Fibroblast of pulmonary artery (primary cell): ENCODE measurements at regions not wholly inside any gene's neighbourhood (a gene's known extent, or its start where the extent isn't known, plus 50 kb on each side); places are given as distances from the start of the nearest gene placed in this dataset.

Experiments
- DNase-seq: peaks from one replicate; pipeline ENCODE4 v3.0.0-alpha.2; 2010; ENCODE audit warnings: low read depth
- H3K4me3 ChIP-seq: replicated peaks from 2 replicates; pipeline ENCODE4 v1.5.1; 2011; ENCODE audit warnings: low read depth, mild to moderate bottlenecking, control low read depth, low read length, moderate library complexity
- TF ChIP-seq, protein P1 (sequence below): IDR thresholded peaks from 2 replicates; pipeline ENCODE4 v1.5.1; 2011; ENCODE audit warnings: mild to moderate bottlenecking, control low read depth, low read length, inconsistent platforms; ENCODE audit errors: missing control alignments

DNA sequence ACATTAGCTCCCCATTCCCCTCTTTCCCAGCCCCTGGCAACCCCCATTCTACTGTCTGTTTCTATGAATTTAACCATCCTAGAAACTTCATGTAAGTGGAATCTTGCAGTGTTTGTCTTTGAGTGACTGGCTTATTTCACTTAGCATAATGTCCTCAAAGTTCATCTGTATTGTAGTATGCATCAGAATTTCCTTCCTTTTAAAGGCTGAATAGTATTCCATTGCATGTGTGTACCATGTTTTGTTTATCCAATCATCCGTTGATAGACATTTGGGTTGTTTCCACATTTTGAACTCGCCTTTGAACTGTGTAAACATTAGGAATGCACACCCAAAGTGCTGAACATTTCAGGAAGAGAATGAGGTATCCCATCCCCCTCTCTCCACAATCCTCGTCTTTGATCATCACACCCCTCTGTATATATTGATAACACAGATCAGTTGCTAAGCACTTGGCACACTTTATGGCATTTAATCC is 56.4 kb upstream of the PLAC1 start:
- H3K4me3 ChIP-seq = no peak overlapping the region
- TF ChIP-seq, protein P1, sequence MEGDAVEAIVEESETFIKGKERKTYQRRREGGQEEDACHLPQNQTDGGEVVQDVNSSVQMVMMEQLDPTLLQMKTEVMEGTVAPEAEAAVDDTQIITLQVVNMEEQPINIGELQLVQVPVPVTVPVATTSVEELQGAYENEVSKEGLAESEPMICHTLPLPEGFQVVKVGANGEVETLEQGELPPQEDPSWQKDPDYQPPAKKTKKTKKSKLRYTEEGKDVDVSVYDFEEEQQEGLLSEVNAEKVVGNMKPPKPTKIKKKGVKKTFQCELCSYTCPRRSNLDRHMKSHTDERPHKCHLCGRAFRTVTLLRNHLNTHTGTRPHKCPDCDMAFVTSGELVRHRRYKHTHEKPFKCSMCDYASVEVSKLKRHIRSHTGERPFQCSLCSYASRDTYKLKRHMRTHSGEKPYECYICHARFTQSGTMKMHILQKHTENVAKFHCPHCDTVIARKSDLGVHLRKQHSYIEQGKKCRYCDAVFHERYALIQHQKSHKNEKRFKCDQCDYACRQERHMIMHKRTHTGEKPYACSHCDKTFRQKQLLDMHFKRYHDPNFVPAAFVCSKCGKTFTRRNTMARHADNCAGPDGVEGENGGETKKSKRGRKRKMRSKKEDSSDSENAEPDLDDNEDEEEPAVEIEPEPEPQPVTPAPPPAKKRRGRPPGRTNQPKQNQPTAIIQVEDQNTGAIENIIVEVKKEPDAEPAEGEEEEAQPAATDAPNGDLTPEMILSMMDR = no peak
- DNase-seq = no peak

DNA sequence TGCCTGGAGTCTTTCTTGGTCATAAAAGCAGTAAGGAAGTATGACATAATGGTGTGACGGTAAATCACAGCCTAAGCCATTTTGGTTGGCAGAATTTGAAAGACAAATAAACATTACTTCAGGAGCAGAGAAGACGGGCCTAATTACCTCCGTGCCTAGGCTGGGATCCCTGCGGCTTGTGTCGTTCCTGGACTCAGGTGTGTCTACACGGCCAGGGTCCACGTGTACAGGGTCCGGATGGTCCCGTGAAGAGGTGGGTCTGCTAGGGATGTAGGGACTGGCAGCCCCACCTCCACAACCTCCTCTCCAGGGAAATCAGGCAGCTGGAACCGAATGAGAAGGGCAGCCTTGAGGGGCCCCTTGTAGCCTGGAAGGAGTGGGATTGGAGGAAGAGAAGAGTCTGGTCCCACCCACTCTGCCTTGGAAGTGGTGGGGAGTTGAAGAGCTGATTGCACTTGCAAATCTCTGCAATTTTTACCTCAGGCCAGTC is 55.4 kb upstream of the PLAC1 start:
- no peak for DNase-seq
- TF ChIP-seq, protein P1 = no peak
- no peak overlapping the region for H3K4me3 ChIP-seq

DNA sequence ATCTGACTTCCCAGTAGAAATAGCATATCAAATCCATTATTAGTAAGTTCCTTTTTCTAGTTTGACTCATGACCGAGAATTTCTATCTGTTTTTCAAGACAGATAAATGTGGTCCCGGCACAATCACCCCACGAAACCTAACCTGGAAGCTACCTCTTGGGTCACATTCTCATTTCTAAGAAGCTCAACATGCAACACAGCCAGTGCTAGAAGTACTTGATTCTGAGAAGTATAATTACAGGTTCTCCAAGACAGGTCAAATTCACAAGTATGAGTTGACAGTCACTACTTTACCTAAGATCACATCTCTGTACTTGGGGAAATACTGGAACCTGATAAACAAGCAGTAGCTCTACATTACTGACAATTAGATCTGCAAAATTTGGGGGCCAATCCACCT is 54.0 kb upstream of the PLAC1 start:
- TF ChIP-seq, protein P1 = no peak
- DNase-seq = no peak

DNA sequence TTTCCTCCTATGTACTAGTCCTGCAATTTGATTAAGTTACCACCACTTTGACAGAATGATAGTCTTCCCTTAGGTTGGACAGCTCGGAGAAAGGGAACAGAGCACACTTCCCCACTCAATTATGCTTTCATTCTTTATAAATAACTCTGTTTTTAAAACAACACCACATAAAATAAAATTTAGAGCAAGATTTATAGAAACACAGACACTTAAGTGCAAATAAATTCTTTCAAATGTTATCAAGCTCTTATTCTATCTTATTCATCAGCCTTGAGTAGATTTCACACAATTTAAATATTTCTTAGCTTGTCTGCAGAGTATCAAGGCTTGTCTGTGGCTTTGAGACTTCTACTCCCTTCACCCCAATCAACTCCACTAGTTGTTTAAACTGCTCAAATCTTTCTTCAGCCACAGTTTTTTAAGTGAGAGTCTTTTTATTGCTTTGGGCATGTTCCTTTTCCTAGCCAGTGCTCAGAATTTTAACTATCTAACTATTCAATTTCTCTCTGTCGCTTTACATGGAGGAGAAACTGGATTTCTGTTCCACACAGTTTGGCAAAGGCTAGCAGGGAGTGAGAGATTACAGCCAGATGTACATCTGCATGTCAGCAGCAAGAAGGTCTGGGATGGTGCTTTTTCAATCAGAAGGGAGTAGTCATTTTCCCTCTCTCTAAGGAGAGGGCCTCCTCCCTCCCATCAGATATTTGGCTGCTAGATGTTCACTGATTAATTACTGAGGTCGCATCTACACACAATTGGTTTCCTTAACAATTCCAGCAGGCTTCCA is 53.1 kb upstream of the PLAC1 start:
- no peak for DNase-seq
- TF ChIP-seq, protein P1 = no peak
- no peak overlapping the region for H3K4me3 ChIP-seq

More for the DNA sequence above, 54.0 kb upstream of the PLAC1 start:
- H3K4me3 ChIP-seq = no peak overlapping the region
